GM18870 (cell line): ENCODE measurements at regions not wholly inside any gene's neighbourhood (a gene's known extent, or its start where the extent isn't known, plus 50 kb on each side); places are given as distances from the start of the nearest gene placed in this dataset.

Experiments
- ATAC-seq: cut with Tn5 transposase; IDR thresholded peaks from one replicate; pipeline ENCODE4 v1.9.1; 2021; ENCODE audit warnings: moderate library complexity; ENCODE audit not compliant: unreplicated experiment

DNA sequence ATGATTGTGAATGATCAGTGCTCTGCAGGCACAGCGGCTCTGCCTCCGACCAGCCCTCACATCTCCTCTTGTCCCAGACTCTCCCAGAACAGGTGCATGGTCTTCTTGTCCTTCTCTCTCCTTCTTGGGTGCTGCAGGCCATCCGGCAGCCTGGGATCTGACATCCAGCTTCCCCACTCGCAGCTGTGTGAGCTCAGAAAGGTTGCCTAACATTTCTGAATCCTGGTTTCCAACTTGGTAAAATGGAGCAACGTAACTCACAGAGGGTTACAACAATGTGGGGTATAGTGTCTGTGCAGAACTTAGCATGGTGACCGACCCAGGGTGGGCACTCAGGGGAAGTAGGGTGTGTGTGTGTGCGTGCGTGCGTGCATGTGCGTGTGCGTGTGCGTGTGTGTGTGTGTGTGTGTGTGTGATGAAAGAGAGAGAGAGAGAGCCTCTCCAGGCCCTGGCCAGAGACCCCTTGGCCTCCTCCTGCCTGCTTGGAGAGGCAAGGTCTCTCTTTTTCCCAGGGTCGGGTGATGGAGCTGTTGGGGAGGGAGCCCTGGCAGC lies 110.1 kb downstream of the SNX5 start:
- ATAC-seq, result no peak

DNA sequence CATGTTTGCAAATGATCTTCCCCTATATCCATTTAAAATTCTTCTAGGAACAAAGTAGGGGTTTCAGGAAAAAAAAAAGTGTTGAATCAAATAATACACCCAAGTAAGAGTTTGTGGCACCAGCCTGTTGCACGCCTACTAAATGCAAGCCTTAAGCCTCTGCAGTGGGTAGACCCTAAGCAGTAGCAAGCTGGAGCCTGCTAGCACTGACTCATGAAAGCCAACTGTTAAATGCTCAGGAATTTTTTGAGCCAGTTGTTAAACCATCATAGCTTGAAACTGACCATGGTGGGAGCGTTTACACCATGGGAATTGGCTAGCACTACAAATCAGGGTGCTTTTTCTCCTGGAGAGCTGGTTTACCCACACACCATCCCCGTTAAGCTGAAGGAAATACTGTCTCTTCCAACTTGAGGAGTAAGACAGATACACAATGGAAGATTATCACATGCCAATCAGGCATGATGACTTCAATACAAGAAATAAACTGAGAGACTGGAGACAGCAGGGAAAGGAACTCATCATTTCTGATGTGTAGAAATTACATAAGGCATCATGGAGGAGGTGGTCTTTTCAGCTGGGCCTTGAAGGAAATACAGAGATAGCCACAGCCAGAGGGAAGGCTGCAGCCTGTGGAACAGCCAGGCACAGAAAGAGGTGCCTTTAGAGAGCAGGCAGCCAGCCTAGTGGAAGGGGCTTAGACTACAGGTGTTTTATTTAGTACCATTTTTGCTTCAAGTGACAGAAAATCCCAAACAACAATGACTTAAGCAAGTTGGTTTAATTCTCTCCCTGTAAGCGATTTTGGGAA lies 110.8 kb downstream of the SNX5 start:
- ATAC-seq, result no peak

DNA sequence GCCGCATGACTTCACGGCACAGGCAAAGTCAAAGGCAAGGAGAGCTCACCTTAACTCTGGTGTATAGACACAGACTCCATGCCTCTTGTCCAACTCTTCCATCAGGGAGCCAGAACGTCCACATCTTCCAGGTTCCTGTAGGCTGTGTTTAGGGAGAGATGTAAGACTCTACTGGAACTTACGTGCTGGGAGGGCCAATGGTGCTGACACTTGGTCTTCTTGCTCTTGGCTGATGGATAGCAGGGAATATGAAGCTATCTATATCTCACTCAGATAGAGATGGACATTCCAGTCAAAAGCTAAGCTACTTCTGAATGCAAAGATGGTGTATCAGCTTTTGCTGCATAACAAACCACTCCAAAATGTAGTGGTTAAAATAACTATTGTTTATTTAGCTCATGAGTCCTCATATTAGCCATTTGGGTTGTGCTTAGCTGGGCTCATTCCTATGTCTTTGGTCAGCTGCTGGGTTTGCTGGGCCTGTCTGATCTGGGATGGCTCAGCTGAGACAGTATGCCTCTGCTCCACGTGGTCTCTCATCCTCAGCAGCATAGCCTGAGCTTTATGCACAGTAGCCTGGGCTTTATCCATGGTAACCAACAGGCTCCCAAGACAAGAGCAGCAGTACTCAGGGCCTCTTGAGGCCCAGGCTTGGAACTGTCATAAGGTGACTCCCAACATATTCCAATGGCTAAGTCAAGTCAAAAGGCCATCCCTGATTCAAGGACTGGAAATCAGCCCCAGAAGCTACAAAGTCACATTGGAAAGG lies 111.6 kb downstream of the SNX5 start:
- no peak for ATAC-seq

DNA sequence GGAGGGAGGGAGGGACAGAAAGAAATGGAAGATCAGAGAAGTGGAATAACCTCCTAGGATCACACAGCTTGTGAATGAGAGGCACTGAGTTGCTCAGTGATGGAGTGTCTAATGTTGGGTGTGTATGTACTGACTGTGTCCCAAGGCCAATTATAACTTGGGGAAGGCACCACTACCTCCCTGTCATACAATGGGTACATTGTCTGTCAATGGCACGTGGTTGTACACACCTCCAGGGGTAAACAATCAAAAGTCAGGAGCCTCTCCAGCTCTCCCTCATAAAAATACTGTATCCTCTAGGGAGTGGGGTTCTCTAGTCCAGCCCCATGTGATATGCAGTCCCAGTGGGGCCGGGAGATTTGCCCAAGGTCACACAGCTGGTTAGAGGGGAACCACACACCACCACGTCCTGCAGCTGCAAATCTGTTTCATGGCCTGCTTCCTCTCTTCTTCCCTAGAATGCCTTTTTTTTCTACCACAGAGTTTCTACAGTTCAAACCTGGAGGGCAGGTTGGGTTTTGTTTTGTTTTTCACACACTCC lies 112.5 kb downstream of the SNX5 start:
- peak; percentile 80 for ATAC-seq

DNA sequence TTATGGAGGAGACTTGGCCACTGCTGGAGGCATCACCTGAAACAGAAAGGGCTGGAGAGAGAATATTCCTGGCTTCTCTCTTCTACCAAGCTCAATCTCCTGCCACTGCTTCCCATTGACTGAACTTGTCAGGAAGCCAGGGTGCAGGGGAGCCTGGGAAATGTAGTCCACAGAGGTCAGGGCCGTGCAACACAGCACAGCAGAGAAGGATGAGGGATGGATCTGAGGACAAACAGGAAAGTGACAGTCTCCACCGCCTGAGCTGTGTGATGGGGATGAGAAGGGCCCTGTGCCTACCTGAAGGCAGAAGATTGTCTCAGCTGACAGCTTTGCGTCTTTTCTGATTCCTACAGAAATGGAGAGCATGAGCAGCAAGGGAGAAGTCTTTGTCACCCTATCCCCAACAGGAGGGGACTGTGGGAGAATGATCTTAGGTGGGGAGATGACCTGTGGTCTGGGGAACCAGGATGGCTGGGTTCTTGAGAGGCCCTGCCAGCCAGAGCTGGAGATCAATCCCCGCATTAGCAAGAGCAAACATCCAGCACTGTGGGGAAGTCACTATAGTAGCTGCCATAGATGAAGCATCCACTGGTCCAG lies 114.2 kb downstream of the SNX5 start:
- ATAC-seq, result no peak

DNA sequence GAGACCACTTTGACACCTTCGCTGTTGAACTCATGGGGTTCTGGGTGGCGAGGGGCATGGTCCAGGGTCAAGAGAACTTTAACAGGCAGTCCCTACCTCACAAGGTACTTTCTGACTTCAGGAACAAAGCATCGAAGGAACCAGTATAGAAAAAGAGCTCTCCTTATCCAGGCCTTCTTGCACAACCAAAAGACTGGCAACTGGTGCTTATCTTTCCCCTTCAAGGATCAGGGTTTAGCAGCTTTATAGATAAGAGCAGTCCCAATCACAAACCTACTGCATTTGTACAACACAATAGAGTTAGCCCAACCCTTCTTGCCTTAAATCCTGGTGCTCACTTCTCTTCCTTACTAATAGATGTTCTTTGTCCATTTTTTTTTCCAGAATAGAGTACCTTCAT lies 116.3 kb downstream of the SNX5 start:
- ATAC-seq, result no peak

DNA sequence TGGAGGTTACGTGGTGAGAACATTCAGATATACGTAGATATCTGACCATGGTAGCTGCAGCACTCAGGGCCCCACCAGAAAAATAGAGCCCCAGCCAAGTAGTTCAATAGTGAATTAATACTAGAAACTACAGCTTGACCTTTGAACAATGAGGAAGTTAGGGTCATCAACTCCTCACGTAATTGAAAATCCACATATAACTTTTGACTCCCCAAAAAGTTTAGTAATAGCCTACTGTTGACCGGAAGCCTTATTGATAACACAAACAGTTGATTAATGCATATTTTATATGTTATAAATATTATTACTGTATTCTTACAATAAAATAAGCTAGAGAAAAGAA lies 117.9 kb downstream of the SNX5 start:
- ATAC-seq, result no peak

DNA sequence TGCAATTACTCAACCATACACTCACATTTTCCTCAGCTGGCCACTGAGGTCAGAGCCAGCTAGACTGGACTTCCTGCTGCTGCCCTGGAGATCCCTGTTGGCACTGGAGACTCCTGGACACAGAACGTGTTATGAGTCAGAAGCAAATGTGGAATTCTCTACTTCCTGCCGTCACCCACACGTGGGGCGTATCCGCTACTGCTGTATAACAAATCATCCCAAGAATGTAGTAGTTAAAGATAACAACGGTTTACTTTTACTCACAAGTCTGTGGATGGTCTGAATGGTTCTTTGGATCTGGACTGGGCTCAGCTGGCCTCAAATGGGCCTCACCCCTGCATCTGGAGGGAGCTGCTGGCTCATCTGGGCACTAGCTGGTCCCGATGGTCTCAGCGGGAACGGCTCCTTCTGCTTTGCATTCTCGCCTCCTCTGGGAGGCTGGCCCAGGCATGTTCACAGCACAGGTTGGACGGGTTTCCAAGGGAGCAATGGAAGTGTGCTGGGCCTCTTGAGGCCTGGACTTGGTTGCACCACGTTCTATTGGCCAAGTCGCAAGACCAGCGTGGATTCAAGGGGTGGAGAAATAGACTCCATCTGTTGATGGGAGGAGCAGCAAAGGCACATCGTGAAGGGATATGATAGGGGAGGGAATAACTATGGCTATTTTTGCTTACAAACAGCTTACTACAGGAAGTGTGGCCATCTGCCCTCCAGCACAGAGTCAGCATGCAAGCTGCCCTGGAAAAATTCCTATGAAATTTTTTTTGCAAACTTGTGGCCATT lies 118.5 kb downstream of the SNX5 start:
- ATAC-seq, result no peak

DNA sequence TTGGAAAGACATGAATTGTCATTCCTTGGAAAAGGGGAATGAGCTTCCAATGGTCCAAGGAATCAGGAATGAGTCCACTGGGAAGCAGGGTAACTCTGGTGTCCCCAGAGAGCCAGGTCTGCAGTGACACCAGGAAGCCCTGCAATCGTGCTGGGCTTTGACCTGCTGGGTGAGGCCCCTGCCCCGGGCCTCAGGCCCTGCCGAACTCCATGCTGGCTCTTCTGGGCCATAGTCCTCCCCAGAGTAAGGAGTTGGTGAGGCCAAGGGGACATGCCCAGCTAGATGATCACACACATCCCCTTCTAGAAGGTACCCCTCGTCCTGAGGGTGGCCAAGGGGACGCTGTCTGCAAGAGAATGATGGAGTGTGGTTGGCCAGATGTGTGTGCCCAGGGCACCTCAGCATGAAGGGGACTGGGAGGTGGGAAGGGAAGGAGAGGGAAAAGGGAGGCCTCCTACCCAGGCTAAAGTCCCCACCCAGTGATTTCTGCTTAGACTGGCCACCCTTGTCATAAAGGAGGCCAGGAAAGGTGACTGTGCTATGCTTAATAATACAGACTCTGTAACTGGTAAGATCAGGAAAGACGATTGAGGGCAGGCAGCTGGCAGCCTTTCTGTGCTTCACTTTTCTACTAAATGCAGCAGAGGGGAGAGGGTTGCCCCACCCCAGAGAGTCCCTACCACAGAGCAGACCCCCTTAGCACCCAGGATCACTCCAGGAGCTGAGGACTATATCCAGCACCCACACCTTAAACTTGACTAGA lies 119.3 kb downstream of the SNX5 start:
- no peak for ATAC-seq

DNA sequence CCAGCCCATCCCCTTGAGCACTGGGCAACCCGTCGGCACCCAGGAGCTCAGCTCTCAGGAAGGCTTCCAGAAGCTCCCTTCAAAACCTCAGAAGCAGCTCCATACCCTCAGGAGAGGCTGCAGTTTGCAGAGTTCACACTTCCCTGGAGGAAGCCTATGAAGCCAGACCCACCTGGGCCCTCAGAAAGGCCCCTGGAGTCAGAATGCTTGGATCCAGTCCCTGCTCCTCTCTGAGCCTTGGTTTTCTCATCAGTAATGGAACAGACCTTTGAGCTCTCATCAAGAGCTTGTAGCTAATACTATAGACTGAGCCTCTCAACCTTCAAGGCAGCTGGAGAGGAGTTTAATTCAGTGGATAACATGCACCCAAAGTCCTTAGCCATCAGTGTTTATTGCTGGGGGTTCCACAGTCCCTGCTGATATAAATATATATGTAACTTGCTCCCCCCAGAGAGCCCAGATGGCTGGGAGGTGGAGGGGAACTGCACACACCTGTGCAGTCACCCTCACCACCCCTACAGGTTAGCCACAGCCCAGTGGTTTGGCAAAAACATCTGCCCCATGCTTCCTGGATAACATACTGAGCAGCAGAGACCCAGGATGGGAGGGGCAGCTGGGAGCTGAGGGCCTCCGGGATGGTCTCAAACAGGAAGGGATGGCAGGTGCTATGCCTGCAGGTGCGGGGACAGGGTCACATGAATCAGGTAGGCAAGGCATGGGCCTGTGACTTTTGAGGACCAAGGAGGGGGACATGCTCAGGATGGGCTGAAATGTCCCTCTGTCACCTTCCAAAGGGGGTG lies 120.1 kb downstream of the SNX5 start:
- ATAC-seq, result no peak

DNA sequence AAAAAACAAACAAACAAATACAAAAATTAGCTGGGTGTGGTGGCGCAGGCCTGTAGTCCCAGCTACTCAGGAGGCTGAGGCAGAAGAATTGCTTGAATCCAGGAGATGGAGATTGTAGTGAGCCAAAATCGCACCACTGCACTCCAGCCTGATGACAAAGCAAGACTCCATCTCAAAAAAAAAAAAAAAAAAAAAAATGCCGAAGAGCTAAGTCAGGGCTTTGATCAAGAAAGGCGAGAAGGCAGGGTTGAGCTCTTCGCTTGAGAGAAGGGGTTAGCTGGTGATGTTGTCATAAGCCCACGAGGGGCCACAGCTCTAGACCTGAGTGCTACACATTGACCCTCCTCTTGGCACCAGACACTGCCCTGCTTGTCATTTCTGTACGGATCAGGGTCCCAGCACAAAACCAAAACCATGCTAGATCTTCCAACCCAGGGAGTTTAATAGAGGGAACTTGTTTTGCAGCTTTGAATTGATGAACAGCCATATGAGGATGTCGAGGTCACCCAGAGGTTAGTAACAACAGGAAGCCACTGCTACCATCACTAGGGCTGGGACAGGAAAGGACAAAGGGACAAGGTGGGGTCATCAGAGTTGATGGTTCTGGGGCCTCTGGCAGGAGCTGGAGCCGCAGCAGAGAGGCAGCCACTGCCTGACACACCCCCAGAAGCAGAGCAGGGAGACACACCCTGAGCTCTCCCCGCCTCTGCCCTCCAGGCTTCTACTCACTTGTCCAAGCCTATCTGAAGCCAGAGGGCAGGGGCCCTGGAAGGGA lies 122.7 kb downstream of the SNX5 start:
- no peak for ATAC-seq

DNA sequence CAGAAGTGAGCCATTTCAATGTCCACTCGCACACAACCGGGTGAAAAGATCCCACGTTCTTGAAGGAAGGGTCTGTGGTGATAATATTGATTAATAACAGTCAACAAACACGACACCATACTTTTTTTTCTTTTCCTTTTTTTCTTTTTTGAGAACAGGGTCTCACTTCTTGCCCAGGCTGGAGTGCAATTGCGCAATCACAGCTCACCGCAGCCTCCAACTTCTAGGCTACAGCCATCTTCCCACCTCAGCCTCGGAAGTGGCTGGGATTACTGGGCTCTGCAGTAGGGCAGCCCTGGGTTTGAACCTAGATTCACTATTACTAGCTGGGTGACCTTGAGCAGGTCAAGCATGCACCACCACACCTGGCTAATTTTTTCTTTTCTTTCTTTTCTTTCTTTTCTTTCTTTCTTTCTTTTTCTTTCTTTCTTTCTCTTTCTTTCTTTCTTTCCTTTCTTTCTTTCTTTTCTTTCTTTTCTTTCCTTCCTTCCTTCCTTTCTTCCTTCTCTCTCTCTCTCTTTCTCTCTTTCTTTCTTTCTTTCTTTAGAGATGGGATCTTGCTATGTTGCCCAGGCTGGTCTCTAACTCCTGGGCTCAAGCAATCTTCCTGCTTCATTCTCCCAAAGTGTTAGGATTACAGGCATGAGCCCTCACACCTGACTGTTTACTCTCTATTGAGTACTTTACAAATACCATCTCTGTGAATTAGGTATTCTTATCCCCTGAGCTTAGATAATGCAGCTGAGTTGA lies 123.9 kb downstream of the SNX5 start:
- ATAC-seq, result no peak

DNA sequence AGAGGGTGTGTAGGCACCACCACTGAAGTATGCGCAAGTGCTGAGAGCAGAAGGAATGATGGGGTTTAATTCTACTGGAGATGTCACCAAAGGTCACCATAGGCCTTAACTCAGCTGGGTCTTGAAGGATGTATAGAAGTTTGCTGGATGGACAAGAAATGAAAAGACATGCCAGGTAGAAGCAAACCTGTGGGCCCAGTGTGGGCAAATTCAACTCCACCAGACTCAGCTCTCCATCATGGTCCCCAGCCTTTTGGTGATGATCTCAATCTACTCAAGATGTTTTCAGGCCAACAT lies 124.5 kb downstream of the SNX5 start:
- no peak for ATAC-seq

DNA sequence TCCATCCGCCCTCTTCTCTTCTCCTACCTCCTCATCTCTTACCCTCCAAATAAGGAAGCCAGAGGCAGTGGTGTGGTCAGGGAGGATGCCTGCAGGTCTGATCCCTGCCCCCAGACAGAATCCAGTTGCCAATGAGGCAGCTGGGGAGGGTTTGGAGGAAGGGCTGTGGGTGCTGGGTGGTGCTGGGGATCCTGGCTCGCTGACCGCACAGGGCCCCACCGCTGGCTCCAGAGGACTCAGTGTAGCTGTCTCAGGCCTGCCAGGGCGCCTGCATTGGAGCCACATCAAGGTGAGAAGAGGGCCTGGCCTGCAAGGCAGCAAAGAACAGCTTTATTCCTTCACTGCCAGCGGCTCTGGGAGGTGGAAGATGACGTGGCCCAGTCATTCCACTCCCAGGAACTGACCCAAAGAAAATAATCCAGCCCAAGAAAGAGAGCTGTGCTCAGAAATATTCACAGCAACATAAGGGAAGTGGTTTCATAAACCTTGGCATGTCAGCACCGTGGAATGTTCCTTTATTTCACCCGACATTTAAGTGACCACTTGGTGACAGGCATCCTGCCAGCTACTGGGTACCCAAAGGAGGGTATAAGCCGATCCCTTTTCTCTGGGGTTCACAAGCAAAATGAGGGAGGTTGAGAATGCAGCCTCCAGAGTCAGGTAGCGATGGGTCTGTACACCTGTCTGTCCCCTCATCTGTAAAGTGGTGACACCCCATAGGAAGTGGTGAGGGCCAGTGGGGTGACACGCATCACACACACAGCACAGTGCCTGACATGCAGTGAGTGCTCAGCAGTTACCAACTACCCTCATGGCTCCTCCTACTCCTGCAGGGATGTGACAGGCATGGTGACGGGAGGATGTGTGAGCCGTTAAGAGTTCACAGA lies 125.1 kb downstream of the SNX5 start:
- no peak for ATAC-seq

DNA sequence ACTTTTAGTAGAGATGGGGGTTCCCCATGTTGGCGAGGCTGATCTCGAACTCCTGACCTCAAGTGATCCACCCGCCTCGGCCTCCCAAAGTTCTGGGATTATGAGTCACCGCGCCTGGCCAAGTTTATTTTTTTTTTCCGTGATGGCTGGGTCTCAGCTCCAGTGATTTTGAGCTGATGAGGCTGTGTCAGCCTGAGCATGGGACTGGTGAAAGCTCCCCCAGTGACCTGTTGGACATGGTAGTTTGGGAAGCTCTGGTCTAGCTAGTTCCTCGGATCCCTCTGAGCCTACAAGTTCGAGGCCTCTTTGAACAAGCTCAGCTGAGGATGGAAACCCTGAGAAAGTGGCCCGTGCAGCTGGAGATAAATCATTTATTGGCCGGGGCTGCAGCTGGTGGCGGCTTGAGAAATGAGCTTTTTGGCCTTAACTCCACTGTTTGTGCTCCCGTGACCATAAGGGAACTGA lies 126.8 kb downstream of the SNX5 start:
- ATAC-seq, result no peak

DNA sequence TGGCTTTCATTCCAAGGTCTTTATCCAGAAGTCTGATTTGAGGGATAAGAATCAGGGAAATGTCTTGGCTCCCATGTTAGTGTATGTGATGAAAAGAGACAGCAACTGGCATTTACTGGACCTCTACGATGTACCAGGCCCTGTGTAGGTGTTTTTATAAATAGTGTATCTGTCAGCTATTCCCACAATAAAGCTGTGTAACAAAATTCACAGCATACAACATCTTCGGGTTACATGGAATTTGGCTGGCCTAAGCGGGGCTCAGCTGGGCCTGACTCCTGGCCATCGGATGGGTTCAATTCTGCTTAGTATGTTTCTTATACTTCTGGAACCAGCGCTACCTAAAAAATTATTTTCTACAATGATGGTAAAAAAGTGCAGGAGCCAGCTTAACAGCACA lies 128.2 kb downstream of the SNX5 start:
- ATAC-seq, result no peak

DNA sequence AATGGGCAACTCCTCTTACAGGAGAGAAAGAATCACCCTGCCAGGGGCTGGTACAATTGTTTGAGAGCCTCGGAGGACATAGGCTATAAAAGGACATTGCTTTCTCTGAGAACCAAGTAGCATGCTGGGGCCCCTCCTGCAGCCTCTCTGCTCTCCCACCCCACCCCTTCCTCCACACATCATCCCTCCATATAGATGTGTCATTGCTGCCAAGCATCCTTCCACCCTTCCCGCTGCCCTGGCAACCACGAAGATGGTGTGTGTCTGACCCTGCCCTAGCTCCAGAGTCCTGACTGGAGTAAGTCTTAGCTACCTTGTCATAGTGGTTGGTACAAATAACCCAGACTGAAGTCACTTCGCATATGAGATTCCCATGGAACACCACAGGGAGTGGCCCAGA lies 129.7 kb downstream of the SNX5 start:
- no peak for ATAC-seq
